Mucosa of descending colon (tissue), 3 donors: ENCODE measurements at regions not wholly inside any gene's neighbourhood (a gene's known extent, or its start where the extent isn't known, plus 50 kb on each side); places are given as distances from the start of the nearest gene placed in this dataset.
"Not testable (repeated sequence)": the region's sequence is repeated elsewhere in the genome, so short reads cannot be mapped to it uniquely, and the experiment has no call there.

Experiments used
- ATAC-seq: fragments of 200-7000 bp; cut with Tn5 transposase; one replicate; pipeline ENCODE4 v1.9.1; 2020; ENCODE audit warnings: mild to moderate bottlenecking, moderate library complexity
- DNase-seq, 3 donors: peaks; one replicate each; pipeline ENCODE4 v3.0.0-alpha.2; 2020
- H3K36me3 ChIP-seq: fragments of 200-600 bp; one replicate; pipeline ENCODE4 v1.8.0; 2021; ENCODE audit warnings: low read depth, mild to moderate bottlenecking
- H3K4me1 ChIP-seq: fragments of 200-600 bp; one replicate; pipeline ENCODE4 v1.8.0; 2021; ENCODE audit warnings: low read depth, mild to moderate bottlenecking
- H3K4me3 ChIP-seq: fragments of 200-600 bp; one replicate; pipeline ENCODE4 v1.8.0; 2021; ENCODE audit warnings: mild to moderate bottlenecking
- H3K9me3 ChIP-seq: fragments of 200-600 bp; one replicate; pipeline ENCODE4 v1.8.0; 2021; ENCODE audit warnings: mild to moderate bottlenecking
- intact Hi-C, 2 donors: fragments of 100-400 bp; cut with DNase I in 1 of 2; cut with micrococcal nuclease in 1 of 2; formaldehyde crosslinking; loops; one replicate each; pipeline versions ENCODE4 v1.11.0 to v1.11.1; 2022; cut with DNase I, micrococcal nuclease
- TF ChIP-seq, protein P1 (sequence below): fragments of 200-600 bp; IDR thresholded peaks from one replicate; pipeline ENCODE4 v1.8.0; 2022; ENCODE audit warnings: antibody characterized with exemption, mild to moderate bottlenecking
- donor health status: DM: no; HTN: no; CAD: no; lungs with moderate emphysema.
- donor health status: DM: no; HTN: no; CAD: no.
- donor health status: DM: no; HTN: yes; CAD: no.

DNA sequence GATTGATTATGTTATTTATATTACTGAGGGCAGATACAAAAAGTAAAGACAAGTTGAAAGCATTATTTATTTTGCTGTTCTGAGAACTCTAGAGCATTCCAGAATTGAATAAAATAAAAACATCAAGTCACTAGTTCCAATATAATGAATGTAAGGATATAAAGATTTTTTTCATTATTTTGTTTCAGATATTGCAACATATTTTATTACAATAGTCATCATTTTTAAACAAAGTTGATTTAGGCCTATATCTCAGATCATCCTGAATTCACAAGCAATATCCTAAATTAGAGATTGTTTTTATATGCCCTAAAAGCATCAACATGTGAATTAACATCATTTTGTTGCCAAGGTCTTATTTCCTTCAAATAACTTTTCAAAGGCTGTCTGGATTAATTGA lies 535.6 kb upstream of the KCND2 start:
- H3K9me3 ChIP-seq: no peaks in the 10 kb centered on the region
- no peaks in the 10 kb centered on the region for H3K4me1 ChIP-seq
- ATAC-seq: no peak
- no peaks in the 10 kb centered on the region for H3K36me3 ChIP-seq
- no peak overlapping the region for H3K4me3 ChIP-seq
- TF ChIP-seq, protein P1, sequence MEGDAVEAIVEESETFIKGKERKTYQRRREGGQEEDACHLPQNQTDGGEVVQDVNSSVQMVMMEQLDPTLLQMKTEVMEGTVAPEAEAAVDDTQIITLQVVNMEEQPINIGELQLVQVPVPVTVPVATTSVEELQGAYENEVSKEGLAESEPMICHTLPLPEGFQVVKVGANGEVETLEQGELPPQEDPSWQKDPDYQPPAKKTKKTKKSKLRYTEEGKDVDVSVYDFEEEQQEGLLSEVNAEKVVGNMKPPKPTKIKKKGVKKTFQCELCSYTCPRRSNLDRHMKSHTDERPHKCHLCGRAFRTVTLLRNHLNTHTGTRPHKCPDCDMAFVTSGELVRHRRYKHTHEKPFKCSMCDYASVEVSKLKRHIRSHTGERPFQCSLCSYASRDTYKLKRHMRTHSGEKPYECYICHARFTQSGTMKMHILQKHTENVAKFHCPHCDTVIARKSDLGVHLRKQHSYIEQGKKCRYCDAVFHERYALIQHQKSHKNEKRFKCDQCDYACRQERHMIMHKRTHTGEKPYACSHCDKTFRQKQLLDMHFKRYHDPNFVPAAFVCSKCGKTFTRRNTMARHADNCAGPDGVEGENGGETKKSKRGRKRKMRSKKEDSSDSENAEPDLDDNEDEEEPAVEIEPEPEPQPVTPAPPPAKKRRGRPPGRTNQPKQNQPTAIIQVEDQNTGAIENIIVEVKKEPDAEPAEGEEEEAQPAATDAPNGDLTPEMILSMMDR: no peak
- no peak for DNase-seq
- intact Hi-C loops: no loop called here

DNA sequence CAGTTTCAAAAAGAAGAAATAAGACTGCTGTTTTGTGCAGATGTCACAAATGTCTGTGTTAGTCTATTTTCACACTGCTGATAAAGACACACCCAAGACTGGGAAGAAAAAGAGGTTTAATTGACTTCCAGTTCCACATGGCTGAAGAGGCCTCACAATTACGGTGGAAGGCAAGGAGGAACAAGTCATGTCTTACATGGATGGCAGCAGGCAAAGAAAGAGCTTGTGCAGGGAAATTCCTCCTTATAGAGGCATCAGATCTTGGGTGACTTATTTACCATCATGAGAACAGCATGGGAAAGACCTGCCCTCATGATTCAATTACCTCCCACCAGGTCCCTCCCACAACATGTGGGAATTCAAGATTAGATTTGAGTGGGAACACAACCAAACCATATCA lies 527.7 kb upstream of the KCND2 start:
- H3K4me3 ChIP-seq, H3K36me3 ChIP-seq, DNase-seq, H3K9me3 ChIP-seq, intact Hi-C loops, ATAC-seq, H3K4me1 ChIP-seq: not testable (repeated sequence)

DNA sequence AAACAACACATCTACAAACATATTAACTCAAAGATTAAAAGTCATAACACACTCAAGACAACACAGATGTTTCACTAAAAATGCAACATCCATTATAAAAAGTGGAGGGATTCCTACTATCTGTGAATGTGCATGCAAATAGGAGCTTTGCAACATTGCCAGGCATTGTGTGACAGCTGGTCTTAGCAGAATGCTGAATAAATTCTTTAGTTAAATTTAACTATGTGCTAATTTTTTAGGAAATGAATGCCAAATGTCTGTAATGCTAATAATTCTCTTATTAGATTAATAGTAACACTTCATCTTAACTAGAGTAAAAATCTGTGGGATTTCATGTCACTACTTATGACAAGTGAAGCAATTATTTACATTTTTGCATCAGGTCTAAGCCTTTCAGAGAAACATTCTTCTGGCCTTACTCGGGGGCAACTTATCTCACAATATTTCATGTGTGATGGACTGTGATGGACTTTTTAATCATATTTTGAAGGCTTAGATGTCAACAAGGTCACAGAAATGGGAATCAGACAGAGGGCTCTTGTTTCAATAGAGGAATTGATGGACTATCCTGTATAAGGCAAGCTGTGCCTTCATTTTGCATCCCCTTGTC lies 524.6 kb upstream of the KCND2 start:
- intact Hi-C loops: no loop called here

DNA sequence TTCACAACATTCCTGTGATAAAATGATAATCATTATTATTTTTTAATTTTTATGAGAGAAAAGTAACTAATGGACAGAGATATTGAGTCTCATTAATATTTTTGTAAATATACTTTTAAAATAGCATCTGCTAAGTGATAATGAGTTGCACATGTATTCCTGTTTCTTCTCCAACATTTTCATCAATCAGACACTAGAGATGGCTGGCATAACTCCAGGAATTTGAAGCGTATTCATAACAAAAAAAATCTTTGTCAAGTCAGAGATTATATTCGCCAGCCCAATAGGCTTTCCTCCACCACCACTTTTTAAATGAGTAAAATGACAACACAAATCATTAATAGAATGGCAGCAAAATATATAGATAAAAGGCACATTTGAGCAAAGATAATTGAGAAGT lies 524.0 kb upstream of the KCND2 start:
- TF ChIP-seq, protein P1: no peak
- Histone ChIP-seq H3K4me3 (no peak overlapping the region), H3K36me3 (no peaks in the 10 kb centered on the region), H3K9me3 (no peaks in the 10 kb centered on the region), H3K4me1 (no peaks in the 10 kb centered on the region)
- no peak for DNase-seq
- ATAC-seq: no peak
- intact Hi-C loops: no loop called here

More for the DNA sequence above, 524.6 kb upstream of the KCND2 start:
- ATAC-seq: no peak
- H3K36me3 ChIP-seq: no peaks in the 10 kb centered on the region
- TF ChIP-seq, protein P1: no peak
- H3K9me3 ChIP-seq: no peaks in the 10 kb centered on the region
- no peak for DNase-seq
- no peak overlapping the region for H3K4me3 ChIP-seq
- H3K4me1 ChIP-seq: no peaks in the 10 kb centered on the region

DNA sequence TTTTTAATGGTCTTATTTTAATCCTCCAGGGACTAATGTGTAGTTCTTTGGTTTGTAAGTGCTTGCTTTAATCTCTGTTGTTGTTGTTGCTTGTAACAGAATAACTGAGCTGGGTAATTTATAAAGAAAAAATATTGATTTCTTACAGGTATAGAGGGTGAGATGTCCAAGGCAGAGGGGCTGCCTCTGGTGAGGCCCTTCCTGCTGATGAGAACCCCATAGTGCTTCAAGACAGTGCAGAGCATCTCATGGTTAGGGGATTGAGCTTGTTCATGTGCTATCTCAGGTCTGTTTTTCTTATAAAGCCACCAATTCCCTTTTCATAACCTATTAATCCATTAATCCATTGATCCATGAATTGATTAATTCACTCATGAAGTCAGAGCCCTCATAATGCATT lies 516.3 kb upstream of the KCND2 start:
- ATAC-seq: no peak
- Histone ChIP-seq H3K36me3 (no peaks in the 10 kb centered on the region), H3K9me3 (no peaks in the 10 kb centered on the region), H3K4me1 (no peaks in the 10 kb centered on the region), H3K4me3 (no peak overlapping the region)
- TF ChIP-seq, protein P1: no peak
- no peak for DNase-seq
- intact Hi-C loops: no loop called here

DNA sequence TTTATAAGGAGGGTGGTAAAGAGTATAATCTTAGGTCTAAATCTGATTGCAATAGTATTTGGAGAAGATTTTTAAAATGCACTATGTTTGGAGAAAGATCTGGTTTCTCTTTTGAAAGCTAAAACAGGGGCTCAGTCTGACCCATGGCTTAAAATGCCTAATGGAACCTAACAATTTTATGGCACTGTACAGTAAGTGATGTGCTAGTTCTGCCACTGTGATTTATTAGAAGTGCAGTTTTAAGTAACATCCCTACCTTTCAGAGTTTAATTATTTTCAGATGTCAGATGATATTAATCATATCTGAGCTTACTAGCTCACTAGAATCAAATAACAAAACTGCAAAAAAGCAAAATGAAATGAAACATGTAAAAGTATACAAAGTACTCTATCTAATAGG lies 514.7 kb upstream of the KCND2 start:
- TF ChIP-seq, protein P1: no peak
- no peak for DNase-seq
- no peak overlapping the region for H3K4me3 ChIP-seq
- no peak for ATAC-seq
- H3K4me1 ChIP-seq: no peaks in the 10 kb centered on the region
- H3K36me3 ChIP-seq: no peaks in the 10 kb centered on the region
- intact Hi-C loops: no loop called here
- H3K9me3 ChIP-seq: no peaks in the 10 kb centered on the region
